ENCODE measurements at regions not wholly inside any gene's neighbourhood (a gene's known extent, or its start where the extent isn't known, plus 50 kb on each side); places are given as distances from the start of the nearest gene placed in this dataset.

- no peak for TF ChIP-seq CTCF (IDR thresholded peaks at IDR 0.05; ENCODE audit: insufficient read depth, low read length, poor library complexity, severe bottlenecking)
- TF ChIP-seq EZH2phosphoT487 (conservative IDR thresholded peaks at IDR 0.05; ENCODE audit: low read length): no peak
These were observed 82.8 kb upstream of the EEPD1 start for GRCh38 chr7:36070230-36070629.

Data from SU-DHL-6 (cell line).